BLaER1 (cell line): ENCODE measurements at regions not wholly inside any gene's neighbourhood (a gene's known extent, or its start where the extent isn't known, plus 50 kb on each side); places are given as distances from the start of the nearest gene placed in this dataset.

Experiments used
- H3K27ac ChIP-seq: shearing (Covaris generic); formaldehyde crosslinking; 2 replicates; pipeline ENCODE4 v1.8.1; 2022
- H3K27me3 ChIP-seq: shearing (Covaris generic); formaldehyde crosslinking; 2 replicates; pipeline ENCODE4 v1.8.1; 2022
- H3K36me3 ChIP-seq: shearing (Covaris generic); formaldehyde crosslinking; 2 replicates; pipeline ENCODE4 v1.8.1; 2022
- H3K4me1 ChIP-seq: shearing (Covaris generic); formaldehyde crosslinking; 2 replicates; pipeline ENCODE4 v1.8.1; 2022
- H3K4me2 ChIP-seq: shearing (Covaris generic); formaldehyde crosslinking; 2 replicates; pipeline ENCODE4 v1.8.1; 2022
- H3K4me3 ChIP-seq: shearing (Covaris generic); formaldehyde crosslinking; 2 replicates; pipeline ENCODE4 v1.8.1; 2022
- H3K9ac ChIP-seq: shearing (Covaris generic); formaldehyde crosslinking; 2 replicates; pipeline ENCODE4 v1.8.1; 2022
- H3K9me3 ChIP-seq: shearing (Covaris generic); formaldehyde crosslinking; 2 replicates; pipeline ENCODE4 v1.8.1; 2022
- H4K20me1 ChIP-seq: shearing (Covaris generic); formaldehyde crosslinking; 2 replicates; pipeline ENCODE4 v1.8.1; 2022
- Cebpa-rat ChIP-seq: shearing (Covaris generic); IDR thresholded peaks from 2 replicates; pipeline ENCODE4 v1.8.1; 2022

DNA sequence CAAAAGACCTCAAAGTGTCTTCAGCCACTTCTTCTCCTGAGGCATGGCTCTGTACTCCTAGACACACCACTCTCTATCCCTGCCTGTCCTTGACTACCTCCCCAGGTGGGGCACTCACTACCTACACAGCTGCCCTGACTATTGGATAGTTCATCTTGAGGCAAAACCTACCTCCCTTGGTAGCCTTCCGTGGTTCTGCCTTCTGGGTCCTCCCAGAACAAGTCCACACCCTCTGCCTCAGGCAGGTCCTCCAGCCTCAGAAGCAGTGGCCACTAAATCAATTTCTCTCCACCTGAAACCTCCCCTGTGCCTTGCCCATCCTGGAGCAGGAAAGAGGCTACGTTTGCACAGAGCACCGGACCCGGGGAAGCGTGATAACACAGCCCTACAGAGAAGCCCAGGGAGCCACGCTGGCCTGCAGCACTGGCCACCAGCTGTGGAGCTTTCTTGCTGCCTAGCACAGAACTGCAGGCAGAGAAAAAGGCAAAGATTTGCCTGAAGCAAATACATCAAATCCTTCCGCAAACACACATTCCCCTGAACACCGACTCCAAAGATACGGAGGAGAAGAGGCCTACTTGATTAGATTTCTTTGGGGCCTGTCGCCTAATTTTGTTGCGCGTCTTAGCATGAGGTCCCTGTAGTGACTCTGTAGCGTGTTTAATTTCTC lies 141.8 kb downstream of the C9orf50 start:
- Histone ChIP-seq H3K4me2 (peak overlapping the region; percentile 46), H3K27me3 (peaks cover 49% of the 10 kb centered on the region), H3K9me3 (peaks cover 11% of the 10 kb centered on the region), H3K36me3 (no peaks in the 10 kb centered on the region), H3K9ac (no peak overlapping the region), H3K27ac (no peak overlapping the region), H4K20me1 (no peaks in the 10 kb centered on the region), H3K4me3 (no peak overlapping the region), H3K4me1 (peaks cover 47% of the 10 kb centered on the region)
- no peak for TF ChIP-seq Cebpa-rat

DNA sequence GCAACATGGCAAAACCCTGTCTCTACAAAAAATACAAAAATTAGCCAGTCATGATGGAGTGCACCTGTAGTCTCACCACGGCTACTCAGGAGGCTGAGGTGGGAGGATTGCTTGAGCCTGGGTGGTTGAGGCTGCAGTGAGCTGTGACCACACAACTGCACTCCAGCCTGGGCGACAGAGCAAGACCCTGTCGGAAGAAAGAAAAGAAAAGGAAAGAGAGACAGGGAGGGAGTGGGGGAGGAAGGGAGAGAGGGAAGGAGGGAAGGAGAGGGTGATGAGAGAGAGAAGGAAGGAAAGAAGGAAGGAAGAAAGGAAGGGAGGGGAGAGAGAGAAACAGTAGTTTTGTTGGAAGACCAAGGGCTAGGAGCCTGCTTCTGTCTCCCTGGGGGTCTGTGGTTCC lies 142.4 kb downstream of the C9orf50 start:
- H3K9me3 ChIP-seq, result peaks cover 11% of the 10 kb centered on the region
- no peaks in the 10 kb centered on the region for H3K36me3 ChIP-seq
- peaks cover 47% of the 10 kb centered on the region for H3K4me1 ChIP-seq
- no peaks in the 10 kb centered on the region for H4K20me1 ChIP-seq
- H3K27ac ChIP-seq, result no peak overlapping the region
- no peak overlapping the region for H3K9ac ChIP-seq
- TF ChIP-seq Cebpa-rat, result no peak
- peaks cover 43% of the 10 kb centered on the region for H3K27me3 ChIP-seq
- peak overlapping the region; percentile 46 for H3K4me2 ChIP-seq
- H3K4me3 ChIP-seq, result no peak overlapping the region

DNA sequence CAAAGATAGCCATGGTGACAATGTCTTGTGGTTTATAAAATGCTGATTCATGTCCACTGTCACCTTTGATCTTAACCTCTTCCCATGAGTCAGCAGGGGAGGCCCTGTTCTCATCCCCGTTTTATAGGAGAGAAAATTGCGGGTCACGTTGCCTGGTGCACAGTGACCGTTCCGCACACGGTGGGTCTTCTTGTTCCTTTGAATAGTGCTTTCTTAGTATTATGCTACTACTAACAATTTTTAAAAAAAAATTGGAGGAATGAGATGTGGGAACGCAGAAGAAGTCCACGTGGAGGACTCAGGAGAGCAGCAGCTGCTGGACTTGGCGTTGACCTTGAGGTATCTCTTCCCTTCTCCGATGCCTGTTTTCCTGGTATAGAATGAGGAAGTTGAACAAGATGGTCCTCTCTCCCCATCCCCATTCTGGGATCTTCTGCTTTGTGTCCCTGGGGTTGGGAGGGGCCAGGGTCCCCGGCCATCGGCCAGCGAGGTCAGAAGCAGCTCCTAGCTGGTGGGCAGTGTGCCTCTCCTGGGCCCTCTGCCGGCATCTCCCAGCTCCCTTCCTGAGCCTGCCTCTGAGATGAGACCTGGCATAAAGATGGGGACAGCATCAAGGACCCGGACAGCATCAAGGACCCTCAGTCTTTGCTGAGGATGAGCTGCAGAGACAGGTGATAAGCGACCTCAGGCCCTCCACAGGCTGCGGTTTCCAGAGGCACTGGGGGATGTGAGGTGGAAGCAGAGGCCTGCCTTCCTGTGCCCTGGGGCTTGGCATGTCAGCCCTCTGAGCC lies 143.9 kb downstream of the C9orf50 start:
- peaks cover 53% of the 10 kb centered on the region for H3K4me1 ChIP-seq

DNA sequence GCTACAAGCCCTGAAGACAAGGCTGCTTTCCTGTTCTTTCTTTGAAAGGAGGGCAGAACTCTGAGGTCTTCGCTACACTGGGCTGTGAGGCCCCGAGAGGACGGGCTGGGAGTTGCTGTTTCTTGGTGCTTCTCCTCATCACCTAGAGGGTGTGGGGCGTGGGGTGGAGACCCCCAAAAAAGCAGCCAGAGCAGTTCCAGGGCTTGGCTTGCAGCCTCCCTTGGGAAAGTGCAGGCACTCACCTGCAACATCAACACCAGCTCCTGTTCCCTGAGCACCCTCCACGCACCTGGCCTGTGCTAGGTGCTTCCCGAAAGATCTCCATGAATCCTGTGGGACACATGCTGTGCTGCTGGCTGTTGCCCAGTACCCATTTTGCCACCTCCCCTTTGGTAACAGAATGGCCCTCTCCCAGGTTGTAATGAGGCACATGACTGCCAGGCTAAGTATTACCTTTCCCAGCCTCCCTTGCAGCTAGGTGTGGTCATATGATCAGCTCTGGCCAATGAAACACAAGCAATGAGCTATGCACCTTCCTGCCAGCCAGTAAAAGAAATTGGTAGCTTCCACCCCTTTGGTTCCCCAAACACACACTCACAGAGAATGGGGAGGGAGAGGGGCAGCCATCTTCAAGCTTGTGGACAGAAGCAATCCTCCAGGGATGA lies 146.0 kb downstream of the C9orf50 start:
- Histone ChIP-seq H3K4me1 (peaks cover 72% of the 10 kb centered on the region), H3K4me2 (peak overlapping the region; percentile 75), H3K27ac (no peak overlapping the region), H3K9ac (no peak overlapping the region), H3K36me3 (no peaks in the 10 kb centered on the region), H3K9me3 (peaks cover 11% of the 10 kb centered on the region), H3K27me3 (peaks cover 8% of the 10 kb centered on the region; the same call in 1 of the 2 replicates), H4K20me1 (no peaks in the 10 kb centered on the region), H3K4me3 (no peak overlapping the region)
- no peak for TF ChIP-seq Cebpa-rat

More for the DNA sequence above, 143.9 kb downstream of the C9orf50 start:
- no peak for TF ChIP-seq Cebpa-rat
- Histone ChIP-seq H3K9ac (no peak overlapping the region), H3K4me3 (no peak overlapping the region), H3K9me3 (peaks cover 11% of the 10 kb centered on the region), H3K27ac (no peak overlapping the region), H4K20me1 (no peaks in the 10 kb centered on the region), H3K36me3 (no peaks in the 10 kb centered on the region), H3K27me3 (peaks cover 28% of the 10 kb centered on the region), H3K4me2 (peak overlapping the region; percentile 21)

DNA sequence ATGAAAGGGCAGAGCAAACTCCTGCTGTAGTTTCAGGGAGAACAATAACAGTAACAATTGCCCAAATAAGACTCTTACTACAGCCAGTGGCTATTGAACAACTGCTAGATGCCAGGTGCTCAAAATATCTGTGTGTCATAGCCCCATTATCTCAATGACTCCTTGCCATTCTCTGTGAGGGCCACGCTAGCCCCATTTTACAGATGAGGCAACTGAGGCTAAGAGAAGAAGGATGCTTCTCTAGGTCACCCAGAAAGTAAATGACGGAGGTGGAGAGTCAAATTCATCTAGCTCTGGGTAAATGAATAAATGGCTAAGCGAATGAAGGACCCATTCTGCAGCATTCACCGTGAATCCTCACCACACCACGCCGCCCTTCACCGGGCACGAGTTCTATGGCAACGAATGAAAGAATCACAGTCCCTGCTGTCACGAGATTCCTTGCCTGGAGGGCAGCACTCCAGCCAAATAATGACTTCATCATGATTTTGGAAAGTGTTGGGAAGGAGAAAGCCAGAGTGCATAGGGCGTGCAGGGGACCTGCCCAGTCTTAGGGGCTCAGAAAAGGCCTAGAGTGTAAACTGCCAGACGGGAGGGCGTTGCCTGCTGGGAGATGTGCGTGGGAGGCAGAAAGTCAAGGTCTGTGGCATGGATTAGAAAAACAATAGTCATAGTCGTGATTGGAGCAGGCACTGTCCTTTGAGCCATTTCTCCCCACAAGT lies 147.2 kb downstream of the C9orf50 start:
- H3K4me3 ChIP-seq, result no peak overlapping the region
- peak overlapping the region; percentile 75 for H3K4me2 ChIP-seq
- no peaks in the 10 kb centered on the region for H4K20me1 ChIP-seq
- H3K27me3 ChIP-seq, result no peaks in the 10 kb centered on the region
- peaks cover 11% of the 10 kb centered on the region for H3K9me3 ChIP-seq
- no peak overlapping the region for H3K9ac ChIP-seq
- no peak overlapping the region for H3K27ac ChIP-seq
- H3K36me3 ChIP-seq, result no peaks in the 10 kb centered on the region
- H3K4me1 ChIP-seq, result peaks cover 77% of the 10 kb centered on the region
- TF ChIP-seq Cebpa-rat, result no peak

DNA sequence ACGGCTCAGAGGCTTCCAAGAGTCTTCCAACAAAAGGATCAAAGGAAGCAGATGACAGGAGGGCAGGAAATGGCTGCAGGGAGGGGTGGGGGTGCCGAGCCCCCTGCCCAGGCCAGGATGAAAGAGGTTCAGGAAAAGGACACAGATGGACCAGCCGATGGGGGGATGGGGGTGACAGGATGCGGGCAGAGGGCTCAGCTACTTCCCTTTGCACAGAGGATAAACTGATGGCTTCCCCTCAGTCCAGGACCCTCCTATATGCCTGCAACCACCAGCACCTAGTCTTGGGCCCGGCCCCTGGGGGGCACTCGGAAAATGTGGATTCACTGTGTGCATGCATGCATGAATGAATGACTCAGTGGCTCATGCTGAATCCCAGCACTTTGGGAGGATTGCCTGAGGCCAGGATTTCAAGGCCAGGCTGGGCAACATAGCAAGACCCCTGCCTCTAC lies 148.2 kb downstream of the C9orf50 start:
- H3K27ac ChIP-seq, result peak overlapping the region; percentile 61
- peaks cover 11% of the 10 kb centered on the region for H3K9me3 ChIP-seq
- H3K4me2 ChIP-seq, result peak overlapping the region; percentile 75

DNA sequence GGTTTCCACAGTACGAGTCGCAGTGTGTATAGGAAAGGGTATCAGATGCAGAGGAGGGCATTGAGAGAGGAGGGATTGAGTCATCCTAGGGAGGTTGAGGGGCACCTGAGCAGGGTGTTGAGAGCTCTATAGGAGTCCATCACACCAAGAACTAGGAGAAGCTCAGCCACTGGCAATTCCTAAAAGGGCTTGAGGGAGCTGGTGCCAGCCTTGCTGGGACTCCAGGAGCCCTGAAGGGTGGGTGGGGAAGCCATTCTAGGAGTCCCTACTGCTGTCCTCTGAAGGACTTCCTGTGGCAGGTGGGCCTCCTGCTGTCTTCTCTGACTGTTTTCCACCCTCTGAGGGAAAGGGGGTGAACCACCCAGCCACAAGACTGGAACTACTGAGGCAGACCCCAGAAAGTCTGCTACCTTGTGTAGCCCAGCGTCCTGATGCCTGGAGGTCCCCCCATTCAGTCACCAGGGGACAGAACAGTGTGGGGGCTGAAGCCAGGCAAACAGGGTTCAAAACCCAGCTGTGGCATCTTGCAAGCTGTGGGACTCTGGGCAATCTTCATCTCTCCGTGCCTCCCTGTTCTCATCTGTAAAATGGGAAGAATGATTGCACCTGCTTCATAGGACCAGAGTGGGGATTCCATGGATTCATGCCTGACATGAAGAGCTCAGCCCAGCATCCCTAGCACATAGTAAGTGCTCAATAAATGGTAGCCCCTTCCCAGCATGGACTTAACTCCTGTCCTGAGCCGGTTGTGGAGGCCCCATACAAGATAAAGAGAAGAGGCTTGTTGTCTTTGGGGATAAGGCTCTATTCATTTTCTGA lies 149.5 kb downstream of the C9orf50 start:
- H3K4me1 ChIP-seq, result peaks cover 77% of the 10 kb centered on the region
- H3K27ac ChIP-seq, result 0 out of 2 replicates have a peak overlapping the region, but pooled peaks have one; percentile 61
- H3K4me2 ChIP-seq, result no peak overlapping the region; the same call in 1 of the 2 replicates
- H3K4me3 ChIP-seq, result no peak overlapping the region
- no peaks in the 10 kb centered on the region for H4K20me1 ChIP-seq
- H3K27me3 ChIP-seq, result no peaks in the 10 kb centered on the region
- no peak overlapping the region for H3K9ac ChIP-seq
- H3K9me3 ChIP-seq, result peaks cover 11% of the 10 kb centered on the region
- TF ChIP-seq Cebpa-rat, result no peak
- H3K36me3 ChIP-seq, result no peaks in the 10 kb centered on the region

More for the DNA sequence above, 148.2 kb downstream of the C9orf50 start:
- no peak for TF ChIP-seq Cebpa-rat
- Histone ChIP-seq H4K20me1 (no peaks in the 10 kb centered on the region), H3K4me3 (no peak overlapping the region), H3K4me1 (peaks cover 73% of the 10 kb centered on the region), H3K36me3 (no peaks in the 10 kb centered on the region), H3K9ac (no peak overlapping the region), H3K27me3 (no peaks in the 10 kb centered on the region)

DNA sequence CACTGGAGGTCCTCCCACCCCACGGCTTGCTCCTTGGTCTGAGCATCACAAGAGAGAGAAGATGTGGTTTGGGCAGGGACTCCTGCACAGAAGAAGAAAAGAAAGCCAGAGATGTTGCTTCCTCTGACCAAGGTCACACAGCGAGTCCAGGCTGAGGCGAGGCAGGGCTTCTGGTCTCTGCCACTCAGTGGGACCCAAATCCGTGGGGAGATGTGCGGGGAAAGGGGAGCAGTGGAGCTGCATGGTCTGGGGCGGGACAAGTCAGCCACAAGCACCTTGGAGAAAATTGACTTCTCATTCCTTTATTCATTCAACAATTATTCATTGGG lies 150.9 kb downstream of the C9orf50 start:
- Histone ChIP-seq H3K9me3 (peaks cover 6% of the 10 kb centered on the region), H3K4me1 (peaks cover 91% of the 10 kb centered on the region)

More for the DNA sequence above, 150.9 kb downstream of the C9orf50 start:
- H3K4me3 ChIP-seq, result no peak overlapping the region
- H3K4me2 ChIP-seq, result peak overlapping the region; percentile 46
- H4K20me1 ChIP-seq, result no peaks in the 10 kb centered on the region
- no peaks in the 10 kb centered on the region for H3K27me3 ChIP-seq
- TF ChIP-seq Cebpa-rat, result no peak
- no peaks in the 10 kb centered on the region for H3K36me3 ChIP-seq
- H3K27ac ChIP-seq, result no peak overlapping the region
- no peak overlapping the region for H3K9ac ChIP-seq
